ENCODE measurements at regions not wholly inside any gene's neighbourhood (a gene's known extent, or its start where the extent isn't known, plus 50 kb on each side); places are given as distances from the start of the nearest gene placed in this dataset.

- TF ChIP-seq, protein P1, sequence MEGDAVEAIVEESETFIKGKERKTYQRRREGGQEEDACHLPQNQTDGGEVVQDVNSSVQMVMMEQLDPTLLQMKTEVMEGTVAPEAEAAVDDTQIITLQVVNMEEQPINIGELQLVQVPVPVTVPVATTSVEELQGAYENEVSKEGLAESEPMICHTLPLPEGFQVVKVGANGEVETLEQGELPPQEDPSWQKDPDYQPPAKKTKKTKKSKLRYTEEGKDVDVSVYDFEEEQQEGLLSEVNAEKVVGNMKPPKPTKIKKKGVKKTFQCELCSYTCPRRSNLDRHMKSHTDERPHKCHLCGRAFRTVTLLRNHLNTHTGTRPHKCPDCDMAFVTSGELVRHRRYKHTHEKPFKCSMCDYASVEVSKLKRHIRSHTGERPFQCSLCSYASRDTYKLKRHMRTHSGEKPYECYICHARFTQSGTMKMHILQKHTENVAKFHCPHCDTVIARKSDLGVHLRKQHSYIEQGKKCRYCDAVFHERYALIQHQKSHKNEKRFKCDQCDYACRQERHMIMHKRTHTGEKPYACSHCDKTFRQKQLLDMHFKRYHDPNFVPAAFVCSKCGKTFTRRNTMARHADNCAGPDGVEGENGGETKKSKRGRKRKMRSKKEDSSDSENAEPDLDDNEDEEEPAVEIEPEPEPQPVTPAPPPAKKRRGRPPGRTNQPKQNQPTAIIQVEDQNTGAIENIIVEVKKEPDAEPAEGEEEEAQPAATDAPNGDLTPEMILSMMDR (IDR thresholded peaks at IDR 0.05) = no peak
- no peak for DNase-seq
- intact Hi-C loops (cut with micrococcal nuclease) = no loop called here
- no peaks in the 10 kb centered on the region for H3K9me3 Mint-ChIP-seq
- H3K4me3 Mint-ChIP-seq = no peak overlapping the region
- ChIA-PET CTCF (interaction anchor here (1.5 kb wide), 1 partner anchor 9 kb away, joined by 4 read pairs; no protein-coding TSS in a partner anchor), POLR2A (no interaction called here)
- ATAC-seq = no peak
- no peaks in the 10 kb centered on the region for H3K4me1 Mint-ChIP-seq (ENCODE audit: low read depth)
- H3K27ac Mint-ChIP-seq = no peak overlapping the region
- H3K27me3 Mint-ChIP-seq = peaks cover 20% of the 10 kb centered on the region
- no peaks in the 10 kb centered on the region for H3K36me3 Mint-ChIP-seq (ENCODE audit: low read depth)
Observed at GRCh38 chr10:123563994-123564393, 102.2 kb upstream of the GPR26 start.

- H3K9me3 Mint-ChIP-seq = no peaks in the 10 kb centered on the region
- intact Hi-C loops (cut with micrococcal nuclease) = no loop called here
- H3K4me1 Mint-ChIP-seq (ENCODE audit: low read depth) = no peaks in the 10 kb centered on the region
- ChIA-PET CTCF (interaction anchor here (1.5 kb wide), 1 partner anchor 9 kb away, joined by 4 read pairs; no protein-coding TSS in a partner anchor), POLR2A (no interaction called here)
- no peaks in the 10 kb centered on the region for H3K36me3 Mint-ChIP-seq (ENCODE audit: low read depth)
- ATAC-seq (no peak), DNase-seq (no peak)
- H3K4me3 Mint-ChIP-seq = no peak overlapping the region
- TF ChIP-seq, protein P1 (IDR thresholded peaks at IDR 0.05) = no peak
- no peak overlapping the region for H3K27ac Mint-ChIP-seq
- peaks cover 20% of the 10 kb centered on the region for H3K27me3 Mint-ChIP-seq
Observed at GRCh38 chr10:123564631-123565030, 101.5 kb upstream of the GPR26 start.

DNA sequence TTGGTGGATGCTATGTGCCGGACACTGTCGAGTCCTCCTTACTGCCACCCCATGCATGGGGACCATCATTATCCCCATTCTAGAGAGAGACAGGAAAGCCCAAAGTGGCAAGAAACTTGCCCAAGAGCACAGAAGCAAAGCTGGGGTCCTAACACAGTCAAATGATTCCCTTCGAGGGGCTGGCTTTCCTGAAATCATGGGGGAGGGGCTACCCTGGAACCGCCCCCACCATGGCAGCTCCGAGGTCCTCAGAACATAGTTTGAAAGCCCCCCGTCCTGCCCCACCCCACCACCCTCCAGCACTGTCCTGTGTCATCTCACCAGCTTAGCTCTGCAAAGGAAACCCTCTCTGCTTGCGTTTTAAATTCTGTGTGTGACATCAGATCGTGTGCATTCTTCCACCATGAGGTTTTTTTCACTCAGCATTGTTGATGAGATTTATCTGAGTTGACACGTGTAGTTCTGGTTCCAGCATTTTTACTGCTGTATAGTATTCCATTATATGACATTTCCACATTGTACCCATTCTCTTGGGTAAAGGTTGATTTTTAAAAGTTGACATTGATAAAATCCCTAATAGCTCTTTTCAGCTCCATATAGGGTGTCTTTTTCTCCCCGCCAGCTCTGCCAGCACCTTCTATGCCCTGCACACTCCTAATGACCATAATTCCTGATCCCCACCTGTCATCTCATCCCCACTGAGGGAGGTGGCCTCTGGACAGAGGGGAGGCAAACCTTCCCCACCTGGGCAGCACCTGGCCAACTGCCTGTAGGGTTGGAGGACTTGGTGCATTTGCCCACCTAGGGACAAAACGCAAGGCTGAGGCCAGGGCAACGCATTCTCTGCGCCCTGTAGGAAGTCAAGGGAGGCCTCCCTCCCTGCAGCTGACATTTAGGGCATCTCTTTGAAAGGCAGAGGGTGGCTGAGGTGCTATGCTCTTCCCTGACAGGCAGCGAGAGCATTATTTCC is 100.2 kb upstream of the GPR26 start:
- H3K4me1 Mint-ChIP-seq (ENCODE audit: low read depth) = no peaks in the 10 kb centered on the region
- DNase-seq (no peak), ATAC-seq (no peak)
- ChIA-PET CTCF (interaction anchor here (1.0 kb wide), 1 partner anchor 9 kb away, joined by 3 read pairs; no protein-coding TSS in a partner anchor), POLR2A (interaction anchor here (1.4 kb wide), 1 partner anchor 11 kb away, joined by 5 read pairs; no protein-coding TSS in a partner anchor)
- no peak overlapping the region for H3K4me3 Mint-ChIP-seq
- no peaks in the 10 kb centered on the region for H3K9me3 Mint-ChIP-seq
- no peaks in the 10 kb centered on the region for H3K36me3 Mint-ChIP-seq (ENCODE audit: low read depth)
- no peak overlapping the region for H3K27ac Mint-ChIP-seq
- intact Hi-C loops (cut with micrococcal nuclease) = no loop called here
- H3K27me3 Mint-ChIP-seq = peaks cover 16% of the 10 kb centered on the region
- TF ChIP-seq, protein P1 (IDR thresholded peaks at IDR 0.05) = no peak

- Mint-ChIP-seq H3K27ac (no peak overlapping the region), H3K4me3 (no peak overlapping the region), H3K27me3 (peaks cover 25% of the 10 kb centered on the region), H3K9me3 (no peaks in the 10 kb centered on the region), H3K36me3 (ENCODE audit: low read depth) (no peaks in the 10 kb centered on the region), H3K4me1 (ENCODE audit: low read depth) (no peaks in the 10 kb centered on the region)
- POLR2A ChIA-PET = no interaction called here
- intact Hi-C loops (cut with micrococcal nuclease) = no loop called here
- TF ChIP-seq, protein P1 (IDR thresholded peaks at IDR 0.05) = no peak
- DNase-seq = no peak
- ATAC-seq = no peak
- CTCF ChIA-PET = no interaction called here
Observed at GRCh38 chr10:123567984-123568739, 98.0 kb upstream of the GPR26 start.
